ENCODE measurements at regions not wholly inside any gene's neighbourhood (a gene's known extent, or its start where the extent isn't known, plus 50 kb on each side); places are given as distances from the start of the nearest gene placed in this dataset.

DNA sequence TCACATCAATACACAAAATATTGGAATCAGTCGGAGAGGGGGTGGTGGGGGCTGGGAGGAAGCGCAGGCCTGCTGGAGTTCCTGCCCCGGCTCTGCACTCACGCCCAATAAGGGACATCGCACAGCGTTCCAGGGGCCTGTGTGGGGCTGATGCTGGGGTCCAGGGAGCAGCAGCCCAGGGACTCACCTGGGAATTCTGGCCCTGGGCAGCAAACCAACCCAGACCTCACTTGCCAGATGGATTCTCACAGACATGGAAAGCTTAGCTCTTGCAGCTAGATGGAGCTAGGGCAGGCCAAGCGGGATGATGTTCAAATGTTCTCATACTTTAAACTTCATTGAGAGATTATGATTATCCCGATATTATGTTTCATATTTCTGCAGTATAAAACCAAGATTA, 266.6 kb upstream of the TANK start:
- WGBS: 83% methylated on average over 8 of the region's 8 CpGs
- H3K9me3 ChIP-seq (ENCODE audit: control insufficient read depth in 2 of 2, insufficient read depth in 1 of 2, low read length in 1 of 2): no peaks in the 10 kb centered on the region
- no peak overlapping the region for H3K27ac ChIP-seq (ENCODE audit: low read depth in 1 of 2, low read length in 1 of 2)
- no peak for DNase-seq (ENCODE audit: low read depth in 6 of 9, low spot score in 9 of 9)
- no peak overlapping the region for H3K4me3 ChIP-seq (ENCODE audit: low read length in 2 of 2)
- no peaks in the 10 kb centered on the region for H3K27me3 ChIP-seq (ENCODE audit: control insufficient read depth in 2 of 2, insufficient read depth in 1 of 2, low read length in 1 of 2)
- no peaks in the 10 kb centered on the region for H3K36me3 ChIP-seq (ENCODE audit: control insufficient read depth in 2 of 2, insufficient read depth in 2 of 2, low read length in 1 of 2)
- no peaks in the 10 kb centered on the region for H3K4me1 ChIP-seq (ENCODE audit: control insufficient read depth in 2 of 2, insufficient read depth in 2 of 2, low read length in 2 of 2)

DNA sequence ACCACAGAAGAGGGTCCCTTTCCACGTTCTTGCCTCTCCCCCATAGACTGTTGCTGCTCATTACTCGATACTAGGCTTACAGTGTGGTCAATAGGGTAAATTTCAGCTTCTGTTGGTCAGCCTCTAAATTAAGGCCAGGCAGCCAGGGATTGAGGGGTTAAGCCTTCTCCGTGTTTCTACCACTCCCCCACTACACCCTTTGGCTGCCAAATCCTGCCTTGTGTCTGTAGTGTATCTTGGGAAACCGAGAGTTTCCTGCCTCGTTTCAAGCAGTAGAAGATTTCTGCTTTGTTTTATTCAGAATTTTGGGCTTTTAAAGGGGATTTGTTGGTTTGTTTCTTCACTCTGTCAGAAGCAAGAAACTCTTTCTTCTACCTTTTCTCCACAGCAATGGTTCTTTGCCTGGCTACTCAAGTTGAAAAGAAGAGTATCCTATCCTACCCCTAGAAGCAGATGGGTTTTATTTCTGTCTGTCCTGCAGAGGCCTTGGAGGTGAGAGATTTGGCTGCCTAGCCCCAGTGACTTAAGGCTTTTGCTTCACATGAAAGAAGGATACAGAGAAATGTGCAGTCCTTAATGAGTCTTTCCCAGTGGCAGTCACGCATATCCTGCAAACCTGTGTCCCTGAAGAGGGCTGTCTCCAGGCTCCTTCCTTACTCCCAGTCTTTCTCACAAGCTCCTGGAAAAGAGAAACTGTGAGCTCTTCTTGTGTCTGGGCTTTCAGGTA, 261.5 kb upstream of the TANK start:
- no peaks in the 10 kb centered on the region for H3K9me3 ChIP-seq (ENCODE audit: control insufficient read depth in 2 of 2, insufficient read depth in 1 of 2, low read length in 1 of 2)
- DNase-seq (ENCODE audit: low read depth in 6 of 9, low spot score in 9 of 9): no peak
- 90% methylated on average over 6 of the region's 6 CpGs for WGBS
- no peaks in the 10 kb centered on the region for H3K36me3 ChIP-seq (ENCODE audit: control insufficient read depth in 2 of 2, insufficient read depth in 2 of 2, low read length in 1 of 2)
- no peak overlapping the region for H3K4me3 ChIP-seq (ENCODE audit: low read length in 2 of 2)
- H3K27me3 ChIP-seq (ENCODE audit: control insufficient read depth in 2 of 2, insufficient read depth in 1 of 2, low read length in 1 of 2): no peaks in the 10 kb centered on the region
- no peak overlapping the region for H3K27ac ChIP-seq (ENCODE audit: low read depth in 1 of 2, low read length in 1 of 2)
- H3K4me1 ChIP-seq (ENCODE audit: control insufficient read depth in 2 of 2, insufficient read depth in 2 of 2, low read length in 2 of 2): no peaks in the 10 kb centered on the region

DNA sequence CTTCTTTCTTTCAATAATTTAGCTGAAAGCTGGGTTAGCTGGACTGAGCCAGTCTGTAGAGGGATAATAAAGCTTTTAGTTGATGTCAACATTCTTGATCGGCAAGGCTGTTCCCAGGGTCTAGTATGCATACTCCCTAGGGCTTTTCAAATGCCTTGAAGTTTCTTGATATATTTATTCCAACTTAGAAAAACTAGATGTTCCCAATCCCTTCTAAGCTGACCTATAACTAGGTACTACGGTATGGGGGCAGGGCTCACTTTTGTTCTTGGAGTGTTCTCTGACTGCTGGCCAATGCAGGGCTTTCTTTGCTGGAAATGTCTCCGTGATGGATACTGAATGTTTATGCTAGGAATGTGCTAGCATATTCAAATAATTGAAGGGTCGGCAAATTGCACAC, 258.6 kb upstream of the TANK start:
- WGBS: 95% methylated on average over 4 of the region's 4 CpGs
- Histone ChIP-seq H3K9me3 (ENCODE audit: control insufficient read depth in 2 of 2, insufficient read depth in 1 of 2, low read length in 1 of 2) (no peaks in the 10 kb centered on the region), H3K27ac (ENCODE audit: low read depth in 1 of 2, low read length in 1 of 2) (no peak overlapping the region), H3K27me3 (ENCODE audit: control insufficient read depth in 2 of 2, insufficient read depth in 1 of 2, low read length in 1 of 2) (no peaks in the 10 kb centered on the region), H3K36me3 (ENCODE audit: control insufficient read depth in 2 of 2, insufficient read depth in 2 of 2, low read length in 1 of 2) (no peaks in the 10 kb centered on the region), H3K4me3 (ENCODE audit: low read length in 2 of 2) (no peak overlapping the region), H3K4me1 (ENCODE audit: control insufficient read depth in 2 of 2, insufficient read depth in 2 of 2, low read length in 2 of 2) (no peaks in the 10 kb centered on the region)
- DNase-seq (ENCODE audit: low read depth in 6 of 9, low spot score in 9 of 9): no peak

DNA sequence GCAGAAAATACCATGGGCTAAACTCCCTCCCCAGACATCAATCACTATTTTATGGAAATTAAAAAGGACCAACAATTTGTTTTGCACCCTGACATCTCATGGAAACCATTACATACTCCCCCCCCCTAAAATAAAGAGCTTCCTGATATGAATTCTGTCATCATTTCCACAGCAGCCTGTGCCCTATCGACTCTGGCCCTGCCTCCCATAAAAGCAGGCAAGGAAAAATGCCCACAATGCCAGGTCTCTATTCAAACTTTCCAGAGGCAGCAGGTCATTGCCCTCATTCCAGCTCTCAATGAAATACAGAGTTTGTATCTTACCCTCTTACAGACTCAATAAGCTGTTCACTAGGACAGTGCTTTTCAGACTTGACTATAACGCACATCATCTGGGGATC, 254.4 kb upstream of the TANK start:
- DNase-seq (ENCODE audit: low read depth in 6 of 9, low spot score in 9 of 9): no peak
- no peaks in the 10 kb centered on the region for H3K27me3 ChIP-seq (ENCODE audit: control insufficient read depth in 2 of 2, insufficient read depth in 1 of 2, low read length in 1 of 2)
- no peaks in the 10 kb centered on the region for H3K36me3 ChIP-seq (ENCODE audit: control insufficient read depth in 2 of 2, insufficient read depth in 2 of 2, low read length in 1 of 2)
- H3K9me3 ChIP-seq (ENCODE audit: control insufficient read depth in 2 of 2, insufficient read depth in 1 of 2, low read length in 1 of 2): no peaks in the 10 kb centered on the region
- no peaks in the 10 kb centered on the region for H3K4me1 ChIP-seq (ENCODE audit: control insufficient read depth in 2 of 2, insufficient read depth in 2 of 2, low read length in 2 of 2)
- H3K27ac ChIP-seq (ENCODE audit: low read depth in 1 of 2, low read length in 1 of 2): no peak overlapping the region
- 95% methylated on average over 2 of the region's 2 CpGs for WGBS
- H3K4me3 ChIP-seq (ENCODE audit: low read length in 2 of 2): no peak overlapping the region

DNA sequence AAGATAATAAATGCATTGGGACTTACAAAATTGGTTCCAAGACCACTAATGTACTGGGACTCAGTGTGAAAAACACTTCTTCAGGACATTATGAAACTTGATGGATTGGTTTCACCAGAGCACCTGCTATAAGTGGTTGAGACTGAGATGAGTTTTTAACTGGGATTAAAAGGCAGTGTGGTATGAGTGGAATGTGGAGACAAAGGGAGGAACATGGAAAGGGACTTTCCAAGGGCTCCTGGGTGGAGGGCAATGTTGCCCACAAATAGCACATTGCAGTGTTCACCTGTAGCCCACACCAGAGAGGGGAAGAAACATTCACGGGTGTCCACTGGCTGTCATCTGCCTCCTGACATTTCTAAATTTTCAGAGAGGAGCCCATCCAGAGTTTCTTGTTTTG, 253.3 kb upstream of the TANK start:
- H3K27ac ChIP-seq (ENCODE audit: low read depth in 1 of 2, low read length in 1 of 2): no peak overlapping the region
- H3K4me3 ChIP-seq (ENCODE audit: low read length in 2 of 2): no peak overlapping the region
- WGBS: 91% methylated on average over 1 of the region's 1 CpG
- no peak for DNase-seq (ENCODE audit: low read depth in 6 of 9, low spot score in 9 of 9)
- H3K36me3 ChIP-seq (ENCODE audit: control insufficient read depth in 2 of 2, insufficient read depth in 2 of 2, low read length in 1 of 2): no peaks in the 10 kb centered on the region
- no peaks in the 10 kb centered on the region for H3K9me3 ChIP-seq (ENCODE audit: control insufficient read depth in 2 of 2, insufficient read depth in 1 of 2, low read length in 1 of 2)
- no peaks in the 10 kb centered on the region for H3K4me1 ChIP-seq (ENCODE audit: control insufficient read depth in 2 of 2, insufficient read depth in 2 of 2, low read length in 2 of 2)
- no peaks in the 10 kb centered on the region for H3K27me3 ChIP-seq (ENCODE audit: control insufficient read depth in 2 of 2, insufficient read depth in 1 of 2, low read length in 1 of 2)

DNA sequence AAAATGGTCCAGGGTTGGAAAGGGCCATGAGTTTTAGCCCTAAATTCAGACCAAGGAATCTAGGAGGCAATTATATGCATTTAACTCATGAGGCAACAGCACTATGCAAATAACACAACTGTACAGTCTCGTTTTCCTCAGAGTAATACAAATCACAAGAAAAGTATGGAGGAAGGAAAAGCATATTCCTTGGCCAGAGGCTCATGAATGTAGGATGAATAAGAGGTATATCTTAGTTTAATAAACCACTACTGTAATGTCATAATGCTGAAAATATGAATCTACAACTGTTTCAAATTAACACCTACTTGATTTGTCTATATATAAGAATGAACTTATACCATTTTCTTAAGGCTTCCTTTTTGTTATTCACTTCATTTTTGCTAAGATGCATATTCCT, 252.5 kb upstream of the TANK start:
- WGBS: 95% methylated on average over 1 of the region's 1 CpG

DNA sequence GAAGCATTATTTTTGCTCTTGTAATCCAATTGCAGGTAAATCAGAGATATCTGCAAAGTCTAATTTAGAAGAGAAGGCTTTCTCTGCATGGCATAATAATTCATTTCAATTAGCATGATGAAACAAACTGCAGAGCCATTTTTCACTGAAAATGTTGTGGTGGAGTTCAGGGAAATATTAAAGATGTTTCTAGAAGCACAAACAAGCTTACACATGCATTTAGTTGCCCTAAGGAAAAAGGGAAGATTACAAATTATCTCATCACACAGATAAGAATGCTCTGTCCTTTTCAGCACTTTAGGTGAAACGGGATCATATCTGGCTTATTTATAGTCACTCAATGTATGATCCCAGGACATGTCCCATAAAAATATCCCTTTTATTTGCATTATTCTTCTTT, 252.1 kb upstream of the TANK start:
- H3K4me1 ChIP-seq (ENCODE audit: control insufficient read depth in 2 of 2, insufficient read depth in 2 of 2, low read length in 2 of 2): no peaks in the 10 kb centered on the region
- H3K27me3 ChIP-seq (ENCODE audit: control insufficient read depth in 2 of 2, insufficient read depth in 1 of 2, low read length in 1 of 2): no peaks in the 10 kb centered on the region
- no peaks in the 10 kb centered on the region for H3K36me3 ChIP-seq (ENCODE audit: control insufficient read depth in 2 of 2, insufficient read depth in 2 of 2, low read length in 1 of 2)
- H3K27ac ChIP-seq (ENCODE audit: low read depth in 1 of 2, low read length in 1 of 2): no peak overlapping the region
- no peak overlapping the region for H3K4me3 ChIP-seq (ENCODE audit: low read length in 2 of 2)
- WGBS: 94% methylated on average over 1 of the region's 1 CpG
- DNase-seq (ENCODE audit: low read depth in 6 of 9, low spot score in 9 of 9): no peak
- H3K9me3 ChIP-seq (ENCODE audit: control insufficient read depth in 2 of 2, insufficient read depth in 1 of 2, low read length in 1 of 2): no peaks in the 10 kb centered on the region

More for the DNA sequence above, 252.5 kb upstream of the TANK start:
- H3K27ac ChIP-seq (ENCODE audit: low read depth in 1 of 2, low read length in 1 of 2): no peak overlapping the region
- H3K4me3 ChIP-seq (ENCODE audit: low read length in 2 of 2): no peak overlapping the region
- H3K36me3 ChIP-seq (ENCODE audit: control insufficient read depth in 2 of 2, insufficient read depth in 2 of 2, low read length in 1 of 2): no peaks in the 10 kb centered on the region
- no peaks in the 10 kb centered on the region for H3K4me1 ChIP-seq (ENCODE audit: control insufficient read depth in 2 of 2, insufficient read depth in 2 of 2, low read length in 2 of 2)
- no peak for DNase-seq (ENCODE audit: low read depth in 6 of 9, low spot score in 9 of 9)
- no peaks in the 10 kb centered on the region for H3K27me3 ChIP-seq (ENCODE audit: control insufficient read depth in 2 of 2, insufficient read depth in 1 of 2, low read length in 1 of 2)
- H3K9me3 ChIP-seq (ENCODE audit: control insufficient read depth in 2 of 2, insufficient read depth in 1 of 2, low read length in 1 of 2): no peaks in the 10 kb centered on the region

DNA sequence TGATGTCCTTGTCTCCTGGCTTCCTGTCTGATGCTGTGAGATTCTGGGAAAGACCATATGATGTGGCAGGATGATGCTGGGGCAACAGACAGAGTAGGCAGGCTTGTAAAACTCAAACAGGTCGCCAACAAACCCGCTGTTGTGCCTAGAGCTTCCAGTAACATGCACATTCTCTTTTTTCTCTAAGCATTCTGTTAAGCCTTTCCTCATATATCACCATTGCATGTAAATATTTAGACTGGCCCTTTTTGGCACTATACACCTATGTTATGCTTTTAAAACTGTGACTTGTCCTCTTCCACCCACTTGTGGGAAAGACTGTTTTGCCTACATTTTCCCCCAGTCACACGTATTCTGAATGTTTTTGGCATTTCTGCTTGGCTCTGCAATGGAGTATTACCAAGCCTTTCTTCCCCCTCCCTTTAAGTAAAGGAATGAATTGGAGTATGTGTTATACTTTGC, 250.4 kb upstream of the TANK start:
- 95% methylated on average over 3 of the region's 3 CpGs for WGBS
- Histone ChIP-seq H3K36me3 (ENCODE audit: control insufficient read depth in 2 of 2, insufficient read depth in 2 of 2, low read length in 1 of 2) (no peaks in the 10 kb centered on the region), H3K9me3 (ENCODE audit: control insufficient read depth in 2 of 2, insufficient read depth in 1 of 2, low read length in 1 of 2) (no peaks in the 10 kb centered on the region), H3K4me3 (ENCODE audit: low read length in 2 of 2) (no peak overlapping the region), H3K27ac (ENCODE audit: low read depth in 1 of 2, low read length in 1 of 2) (no peak overlapping the region), H3K27me3 (ENCODE audit: control insufficient read depth in 2 of 2, insufficient read depth in 1 of 2, low read length in 1 of 2) (no peaks in the 10 kb centered on the region), H3K4me1 (ENCODE audit: control insufficient read depth in 2 of 2, insufficient read depth in 2 of 2, low read length in 2 of 2) (no peaks in the 10 kb centered on the region)
- DNase-seq (ENCODE audit: low read depth in 6 of 9, low spot score in 9 of 9): no peak

DNA sequence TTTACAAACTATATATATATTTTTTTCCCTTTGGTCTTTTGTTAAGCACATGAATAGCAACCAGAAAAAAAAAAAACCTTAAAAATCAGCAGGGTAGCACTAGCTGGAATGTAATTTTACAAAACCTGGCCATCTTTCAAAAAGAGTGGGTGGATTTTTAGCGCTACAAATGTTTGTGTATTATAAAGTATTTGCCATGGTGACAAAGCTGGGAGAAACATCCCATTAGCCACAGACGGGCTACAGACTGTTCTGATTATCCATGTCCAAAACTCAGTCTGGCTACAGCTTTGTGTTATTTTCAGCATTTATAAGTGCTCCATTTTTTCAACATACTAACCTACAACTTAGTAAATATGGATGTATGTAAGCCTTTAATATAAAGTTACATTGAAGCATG, 249.5 kb upstream of the TANK start:
- Histone ChIP-seq H3K27ac (ENCODE audit: low read depth in 1 of 2, low read length in 1 of 2) (no peak overlapping the region), H3K4me3 (ENCODE audit: low read length in 2 of 2) (no peak overlapping the region), H3K9me3 (ENCODE audit: control insufficient read depth in 2 of 2, insufficient read depth in 1 of 2, low read length in 1 of 2) (no peaks in the 10 kb centered on the region), H3K4me1 (ENCODE audit: control insufficient read depth in 2 of 2, insufficient read depth in 2 of 2, low read length in 2 of 2) (no peaks in the 10 kb centered on the region), H3K36me3 (ENCODE audit: control insufficient read depth in 2 of 2, insufficient read depth in 2 of 2, low read length in 1 of 2) (no peaks in the 10 kb centered on the region), H3K27me3 (ENCODE audit: control insufficient read depth in 2 of 2, insufficient read depth in 1 of 2, low read length in 1 of 2) (no peaks in the 10 kb centered on the region)
- 96% methylated on average over 2 of the region's 2 CpGs for WGBS
- no peak for DNase-seq (ENCODE audit: low read depth in 6 of 9, low spot score in 9 of 9)

Data from thymus (tissue), 11 donors.